HepG2 (cell line): ENCODE measurements at regions not wholly inside any gene's neighbourhood (a gene's known extent, or its start where the extent isn't known, plus 50 kb on each side); places are given as distances from the start of the nearest gene placed in this dataset.

Experiments
- ATAC-seq: fragments of 200-7000 bp; cut with Tn5 transposase; 3 replicates; pipeline ENCODE4 v1.9.1; 2020; ENCODE audit warnings: mild to moderate bottlenecking, moderate library complexity
- BruUV-seq: library from RNA; stranded (reverse); fragments of 400-500 nt; replicated peaks from 2 replicates; lab custom pipeline; 2021; lab: Mats Ljungman, UMichigan
- CTCF ChIA-PET: fragments of 300-600 bp; formaldehyde crosslinking; extraction: SDS; loops from one replicate; lab custom pipeline; 2021; ENCODE audit warnings: low total read pairs, inconsistent platforms, low intra/inter-chr PET ratio; lab: Yijun Ruan, JAX
- POLR2A ChIA-PET: fragments of 350-600 bp; sonication (Branson Sonifier 250); formaldehyde crosslinking; loops from one replicate; lab custom pipeline; 2020; ENCODE audit warnings: antibody characterized with exemption, inconsistent platforms; lab: Yijun Ruan, JAX
- DNase-seq: peaks from one replicate; pipeline ENCODE4 v3.0.0-alpha.2; 2015; ENCODE audit warnings: low spot score
- FAIRE-seq: peaks from 3 replicates; lab custom pipeline; 2011; peaks lifted over from hg19 to GRCh38; lab: Jason Lieb, UNC
- H2AFZ ChIP-seq: one replicate; pipeline ENCODE4 v1.6.1; 2011; ENCODE audit warnings: low read length, inconsistent platforms
- H3K27ac ChIP-seq: fragments of 300-600 bp; 3 replicates; pipeline ENCODE4 v1.8.0; 2011; ENCODE audit warnings: mixed run types, mild to moderate bottlenecking, mixed read lengths, low read length, inconsistent platforms; ENCODE audit not compliant: insufficient read depth; ENCODE audit errors: extremely low read length
- H3K27me3 ChIP-seq, 2 experiments: fragments of 200-600 bp in 1 of 2; 2 replicates in 1 of 2; 3 replicates in 1 of 2; pipeline versions ENCODE4 v1.6.0 to v1.8.0; 2011; ENCODE audit warnings: low read length in 2 of 2, mild to moderate bottlenecking in 2 of 2, moderate library complexity in 2 of 2, inconsistent platforms in 1 of 2; ENCODE audit not compliant: insufficient read depth in 2 of 2, control insufficient read depth in 1 of 2
- H3K36me3 ChIP-seq, 2 experiments: fragments of 200-600 bp in 1 of 2; replicated peaks in 1 of 2; 2 replicates in 1 of 2; 3 replicates in 1 of 2; pipeline versions ENCODE4 v1.5.1 to v1.8.0; 2011; ENCODE audit warnings: low read length in 2 of 2, inconsistent platforms in 1 of 2; ENCODE audit not compliant: insufficient read depth in 2 of 2, control insufficient read depth in 1 of 2
- H3K4me1 ChIP-seq: 2 replicates; pipeline ENCODE4 v1.5.1; 2012; ENCODE audit warnings: low read length, inconsistent platforms; ENCODE audit not compliant: insufficient read depth
- H3K4me2 ChIP-seq: 2 replicates; pipeline ENCODE4 v1.6.0; 2011; ENCODE audit warnings: low read depth, low read length, inconsistent platforms
- H3K4me3 ChIP-seq, 3 experiments: fragments of 200-600 bp in 1 of 3; sonication (generic), shearing (Covaris generic) in 1 of 3; replicated peaks in 1 of 3; 2 replicates each; pipeline ENCODE4 v1.5.1; 2011 to 2016; ENCODE audit warnings: low read length in 3 of 3, inconsistent platforms in 2 of 3, low read depth in 2 of 3, mild to moderate bottlenecking in 2 of 3, control low read depth in 1 of 3, mixed read lengths in 1 of 3; ENCODE audit not compliant: insufficient read depth in 1 of 3
- H3K79me2 ChIP-seq: one replicate; pipeline ENCODE4 v1.6.1; 2011; ENCODE audit warnings: low read length, inconsistent platforms; ENCODE audit not compliant: insufficient read depth
- H3K9ac ChIP-seq: 2 replicates; pipeline ENCODE4 v1.6.0; 2011; ENCODE audit warnings: mild to moderate bottlenecking, low read depth, low read length, inconsistent platforms; ENCODE audit not compliant: insufficient read depth
- H3K9me3 ChIP-seq: 2 replicates; pipeline ENCODE4 v1.5.1; 2012; ENCODE audit warnings: mild to moderate bottlenecking, low read length
- H4K20me1 ChIP-seq: 2 replicates; pipeline ENCODE4 v1.6.0; 2011; ENCODE audit warnings: inconsistent platforms, mild to moderate bottlenecking, low read length, moderate library complexity; ENCODE audit not compliant: insufficient read depth
- AGO2 ChIP-seq: fragments of 200-400 bp; formaldehyde crosslinking; optimal IDR thresholded peaks from 2 replicates; pipeline ENCODE3; 2017; ENCODE audit warnings: mild to moderate bottlenecking, low read depth, low read length, moderate library complexity
- ETV5 ChIP-seq: IDR thresholded peaks from 2 replicates; pipeline ENCODE4 v1.6.1; 2018; ENCODE audit warnings: missing biosample characterization, missing genetic modification reagents, inconsistent platforms, borderline replicate concordance
- ETV6 ChIP-seq: sonication (generic); formaldehyde crosslinking; conservative IDR thresholded peaks from 2 replicates; pipeline ENCODE4 v1.4.0; 2020; ENCODE audit warnings: missing genetic modification reagents
- FOXP1 ChIP-seq, 2 experiments: fragments of 450-650 bp in 1 of 2; IDR thresholded peaks; 2 replicates each; pipeline ENCODE4 v1.6.1; 2017 to 2018; ENCODE audit warnings: antibody characterized with exemption in 1 of 2
- HHEX ChIP-seq: IDR thresholded peaks from 2 replicates; pipeline ENCODE4 v1.6.1; 2016; ENCODE audit warnings: control low read depth
- KIAA2018 ChIP-seq: sonication (generic); formaldehyde crosslinking; IDR thresholded peaks from 2 replicates; pipeline ENCODE4 v1.5.0; 2020; ENCODE audit warnings: mild to moderate bottlenecking, missing genetic modification reagents, borderline replicate concordance
- MED13 ChIP-seq: sonication (generic); formaldehyde crosslinking; IDR thresholded peaks from 2 replicates; pipeline ENCODE4 v1.5.0; 2020; ENCODE audit warnings: missing genetic modification reagents
- MIXL1 ChIP-seq: IDR thresholded peaks from 2 replicates; pipeline ENCODE4 v1.6.1; 2016
- NAIF1 ChIP-seq: sonication (generic); formaldehyde crosslinking; IDR thresholded peaks from 2 replicates; pipeline ENCODE4 v1.5.0; 2020; ENCODE audit warnings: mild to moderate bottlenecking, missing genetic modification reagents, borderline replicate concordance
- PCBP2 ChIP-seq: fragments of 200-400 bp; formaldehyde crosslinking; optimal IDR thresholded peaks from 2 replicates; pipeline ENCODE3; 2018; ENCODE audit warnings: low read length, low read depth; ENCODE audit not compliant: poor library complexity, severe bottlenecking
- ZNF326 ChIP-seq: sonication (generic); formaldehyde crosslinking; IDR thresholded peaks from 2 replicates; pipeline ENCODE4 v1.4.0; 2020; ENCODE audit warnings: missing genetic modification reagents, borderline replicate concordance
- ZNF354B ChIP-seq: sonication (generic); formaldehyde crosslinking; IDR thresholded peaks from 2 replicates; pipeline ENCODE4 v1.8.0; 2022; ENCODE audit warnings: mild to moderate bottlenecking, missing genetic modification reagents
- ZNF598 ChIP-seq: sonication (generic); formaldehyde crosslinking; IDR thresholded peaks from 2 replicates; pipeline ENCODE4 v1.5.1; 2020; ENCODE audit warnings: mild to moderate bottlenecking, missing genetic modification reagents, borderline replicate concordance
- ZNF740 ChIP-seq: sonication (generic); formaldehyde crosslinking; IDR thresholded peaks from 2 replicates; pipeline ENCODE4 v1.4.0; 2020; ENCODE audit warnings: missing genetic modification reagents
- ZNF777 ChIP-seq: sonication (generic); formaldehyde crosslinking; IDR thresholded peaks from 2 replicates; pipeline ENCODE4 v1.4.0; 2020; ENCODE audit warnings: missing genetic modification reagents
- ZSCAN29 ChIP-seq: sonication (generic); formaldehyde crosslinking; conservative IDR thresholded peaks from 2 replicates; pipeline ENCODE4 v1.4.0; 2020; ENCODE audit warnings: mild to moderate bottlenecking, missing genetic modification reagents
- WGBS: methylation state at CpG from one replicate; pipeline ENCODE4 v1.1.6; 2017; ENCODE audit warnings: low lambda C conversion rate; 5-methylcytosine and 5-hydroxymethylcytosine counted together
- in situ Hi-C: cut with HindIII; loops from 2 replicates; pipeline ENCODE4 v1.10.0; 2017; ENCODE audit warnings: low pct_unique_long_range_greater_than_20kb; ENCODE audit not compliant: extremely low pct_ligation_motif_present
- intact Hi-C: fragments of 100-400 bp; cut with micrococcal nuclease; formaldehyde crosslinking; loops from one replicate; pipeline ENCODE4 v1.10.0; 2022; ENCODE audit not compliant: unreplicated experiment

- TF ChIP-seq ZNF740 (CRISPR knock-in tag): no peak
- no peak for TF ChIP-seq ZNF777 (CRISPR knock-in tag)
- TF ChIP-seq FOXP1 (IDR thresholded peaks at IDR 0.05): no peak
- TF ChIP-seq FOXP1 (CRISPR knock-in tag; IDR thresholded peaks at IDR 0.05): no peak
- TF ChIP-seq ZNF326 (CRISPR knock-in tag): no peak
- no peak for TF ChIP-seq HHEX (CRISPR knock-in tag)
- no peak for TF ChIP-seq ZSCAN29 (CRISPR knock-in tag)
- TF ChIP-seq MIXL1 (CRISPR knock-in tag): no peak
- TF ChIP-seq NAIF1 (CRISPR knock-in tag): no peak
- TF ChIP-seq ETV6: no peak
- TF ChIP-seq ZNF598 (CRISPR knock-in tag): no peak
- TF ChIP-seq MED13 (CRISPR knock-in tag): no peak
- TF ChIP-seq, all 625 proteins: peak for 0
These were observed 170.0 kb upstream of the DAPK1 start (continued) for GRCh38 chr9:87327575-87328125.

- H3K4me2 ChIP-seq: no peak overlapping the region
- H4K20me1 ChIP-seq: no peaks in the 10 kb centered on the region
- H3K4me1 ChIP-seq: peaks cover 9% of the 10 kb centered on the region
- no peaks in the 10 kb centered on the region for H3K36me3 ChIP-seq
- H3K27ac ChIP-seq: no peak overlapping the region
- in situ Hi-C loops: loop anchor here (10.0 kb wide), 1 partner anchor 161 kb away; the partner anchor contains the start of gene DAPK1
- CTCF ChIA-PET: no interaction called here
- no peak for TF ChIP-seq ZNF354B
- no peak for TF ChIP-seq PCBP2
- no peak for TF ChIP-seq ETV5 (CRISPR knock-in tag)
- no peak for TF ChIP-seq KIAA2018 (CRISPR knock-in tag)
- TF ChIP-seq AGO2: no peak
- H3K9ac ChIP-seq: no peak overlapping the region
- WGBS: 30% methylated on average over 6 of the region's 6 CpGs
- no TSS peak for BruUV-seq
- intact Hi-C loops: no loop called here
- H3K4me3 ChIP-seq: no peak overlapping the region
- no peak for FAIRE-seq
- no peak for ATAC-seq
- no peak overlapping the region for H2AFZ ChIP-seq
- H3K79me2 ChIP-seq: no peaks in the 10 kb centered on the region
- H3K27me3 ChIP-seq: peaks cover 0 to 17% of the 10 kb centered on the region in 2 experiments; a peak in 3 of 5 replicates
- H3K9me3 ChIP-seq: peaks cover 13% of the 10 kb centered on the region
- POLR2A ChIA-PET: no interaction called here
- DNase-seq: no peak
These were observed 163.9 kb upstream of the DAPK1 start for GRCh38 chr9:87333802-87334201.
